ENCODE measurements at regions not wholly inside any gene's neighbourhood (a gene's known extent, or its start where the extent isn't known, plus 50 kb on each side); places are given as distances from the start of the nearest gene placed in this dataset.

DNA sequence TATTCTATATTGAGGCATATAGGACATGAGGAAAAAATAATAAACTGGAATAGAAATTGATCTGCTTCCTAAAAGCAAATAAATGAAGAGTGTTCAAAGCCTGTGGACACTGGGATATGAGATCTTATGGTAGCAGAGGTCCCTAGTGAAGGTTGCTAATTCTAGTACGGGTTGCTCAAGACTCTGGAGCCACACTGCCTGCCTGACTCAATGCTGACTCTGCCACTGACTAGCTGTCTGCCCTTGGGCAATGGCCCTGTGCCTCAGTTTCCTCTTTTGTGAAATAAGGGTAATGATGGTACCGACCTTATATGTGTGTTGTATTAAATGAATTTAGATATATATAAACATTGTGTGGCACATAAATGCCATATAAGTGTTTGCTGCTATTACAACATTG lies 59.0 kb upstream of the C1orf53 start:
- DNase-seq, result no peak
- no peak overlapping the region for H2BK12ac ChIP-seq (ENCODE audit: low read length)
- no peak overlapping the region for H3K18ac ChIP-seq (ENCODE audit: low read length)
- H3K4ac ChIP-seq (ENCODE audit: low read depth, low read length), result no peak overlapping the region
- no peaks in the 10 kb centered on the region for H3K36me3 ChIP-seq (ENCODE audit: control insufficient read depth in 1 of 2, insufficient read depth in 2 of 2, low read length in 2 of 2)
- no CpG with 5 or more reads among the region's 2 CpGs for WGBS (ENCODE audit: extremely low coverage, insufficient coverage, insufficient read length)
- H3K4me3 ChIP-seq (ENCODE audit: low read depth, low read length), result no peak overlapping the region
- no peak overlapping the region for H4K12ac ChIP-seq (ENCODE audit: low read depth, low read length)
- no peaks in the 10 kb centered on the region for H3K9me3 ChIP-seq (ENCODE audit: insufficient read depth, low read depth, low read length)
- H4K8ac ChIP-seq (ENCODE audit: low read depth, low read length), result no peak overlapping the region
- H2AK5ac ChIP-seq (ENCODE audit: low read length), result no peak overlapping the region
- no peaks in the 10 kb centered on the region for H3K27me3 ChIP-seq (ENCODE audit: insufficient read depth, low read length)
- H3K14ac ChIP-seq (ENCODE audit: low read length), result no peak overlapping the region
- no peak overlapping the region for H3K9ac ChIP-seq (ENCODE audit: low read length)
- no peak overlapping the region for H3K27ac ChIP-seq (ENCODE audit: low read depth, low read length)
- H2BK5ac ChIP-seq (ENCODE audit: low read depth, low read length, poor library complexity), result no peak overlapping the region
- no peak overlapping the region for H3K23ac ChIP-seq (ENCODE audit: low read length)
- H2BK120ac ChIP-seq (ENCODE audit: insufficient read depth, low read length, poor library complexity), result no peak overlapping the region
- H3K79me2 ChIP-seq (ENCODE audit: control insufficient read depth, insufficient read depth, low read length, poor library complexity), result no peaks in the 10 kb centered on the region
- no peaks in the 10 kb centered on the region for H3K4me1 ChIP-seq (ENCODE audit: control insufficient read depth in 1 of 2, insufficient read depth in 2 of 2, low read length in 2 of 2)
- H3K79me1 ChIP-seq (ENCODE audit: low read length), result no peaks in the 10 kb centered on the region
- H3K4me2 ChIP-seq (ENCODE audit: low read length), result no peak overlapping the region
- H2AFZ ChIP-seq (ENCODE audit: insufficient read depth, low read length, poor library complexity), result no peak overlapping the region
- H4K91ac ChIP-seq (ENCODE audit: low read depth, low read length), result no peak overlapping the region

DNA sequence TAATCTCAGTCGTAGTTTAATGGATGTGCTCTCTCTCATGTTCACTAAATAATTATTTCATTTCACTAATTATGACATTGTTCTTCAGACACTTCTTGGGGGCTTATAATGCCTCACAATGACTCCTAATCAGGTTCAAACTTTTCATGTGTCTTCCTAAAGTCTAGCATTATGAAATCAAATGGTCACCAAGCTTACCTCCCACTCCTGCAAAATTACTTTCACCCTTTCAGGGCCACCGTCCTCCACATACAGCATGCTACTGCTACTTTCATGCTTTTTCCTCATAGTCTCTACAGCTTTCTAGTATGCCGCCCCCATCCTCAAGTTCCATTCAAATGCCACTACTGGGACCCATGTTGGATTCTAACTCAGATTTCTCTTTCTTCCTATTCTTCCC lies 59.8 kb upstream of the C1orf53 start:
- no CpG with 5 or more reads among the region's 3 CpGs for WGBS (ENCODE audit: extremely low coverage, insufficient coverage, insufficient read length)

DNA sequence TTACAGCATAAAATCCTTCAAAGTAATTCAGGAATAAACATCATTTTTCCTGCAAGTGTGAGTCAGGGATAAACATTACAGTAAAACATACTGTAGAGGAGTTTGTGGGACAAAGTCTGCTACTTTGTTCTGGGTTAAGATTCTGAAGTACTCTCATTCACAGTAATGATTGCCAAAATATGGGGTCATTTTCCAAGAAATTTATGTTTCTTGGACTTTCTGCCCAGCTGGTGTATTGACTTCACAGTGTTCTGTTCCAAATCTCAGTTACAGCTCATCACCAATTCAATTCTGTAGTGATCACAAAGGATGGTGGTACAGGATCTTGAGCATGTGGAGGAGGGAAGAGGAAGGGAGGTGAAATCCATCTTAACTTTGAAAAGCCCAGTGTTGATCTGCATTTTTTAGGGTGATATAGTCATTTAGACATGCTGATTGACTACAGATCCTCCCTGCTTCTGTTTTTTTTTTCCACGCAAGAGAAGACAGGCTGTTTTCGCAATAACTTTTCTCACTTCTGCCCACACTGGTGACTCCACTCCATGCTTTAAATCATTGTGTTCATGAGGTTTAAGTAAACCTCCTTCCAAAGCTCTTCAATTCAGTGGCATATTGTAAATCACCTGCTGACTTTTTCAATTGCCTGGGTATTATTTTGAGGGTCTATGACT lies 60.4 kb upstream of the C1orf53 start:
- Histone ChIP-seq H3K9me3 (ENCODE audit: insufficient read depth, low read depth, low read length) (no peaks in the 10 kb centered on the region), H3K4me1 (ENCODE audit: control insufficient read depth in 1 of 2, insufficient read depth in 2 of 2, low read length in 2 of 2) (no peaks in the 10 kb centered on the region), H3K4me3 (ENCODE audit: low read depth, low read length) (no peak overlapping the region), H4K8ac (ENCODE audit: low read depth, low read length) (no peak overlapping the region), H3K14ac (ENCODE audit: low read length) (no peak overlapping the region), H3K18ac (ENCODE audit: low read length) (no peak overlapping the region), H3K27ac (ENCODE audit: low read depth, low read length) (no peak overlapping the region), H2BK120ac (ENCODE audit: insufficient read depth, low read length, poor library complexity) (no peak overlapping the region), H2BK5ac (ENCODE audit: low read depth, low read length, poor library complexity) (no peak overlapping the region), H3K23ac (ENCODE audit: low read length) (no peak overlapping the region), H3K27me3 (ENCODE audit: insufficient read depth, low read length) (no peaks in the 10 kb centered on the region), H2BK12ac (ENCODE audit: low read length) (no peak overlapping the region), H3K79me1 (ENCODE audit: low read length) (no peaks in the 10 kb centered on the region), H3K4ac (ENCODE audit: low read depth, low read length) (no peak overlapping the region), H4K12ac (ENCODE audit: low read depth, low read length) (no peak overlapping the region), H2AK5ac (ENCODE audit: low read length) (no peak overlapping the region), H4K91ac (ENCODE audit: low read depth, low read length) (no peak overlapping the region), H3K9ac (ENCODE audit: low read length) (no peak overlapping the region), H3K36me3 (ENCODE audit: control insufficient read depth in 1 of 2, insufficient read depth in 2 of 2, low read length in 2 of 2) (no peaks in the 10 kb centered on the region), H2AFZ (ENCODE audit: insufficient read depth, low read length, poor library complexity) (no peak overlapping the region), H3K4me2 (ENCODE audit: low read length) (no peak overlapping the region), H3K79me2 (ENCODE audit: control insufficient read depth, insufficient read depth, low read length, poor library complexity) (no peaks in the 10 kb centered on the region)
- no CpG with 5 or more reads among the region's 2 CpGs for WGBS (ENCODE audit: extremely low coverage, insufficient coverage, insufficient read length)
- no peak for DNase-seq

More for the DNA sequence above, 59.8 kb upstream of the C1orf53 start:
- no peak overlapping the region for H3K27ac ChIP-seq (ENCODE audit: low read depth, low read length)
- no peak overlapping the region for H2BK120ac ChIP-seq (ENCODE audit: insufficient read depth, low read length, poor library complexity)
- no peaks in the 10 kb centered on the region for H3K4me1 ChIP-seq (ENCODE audit: control insufficient read depth in 1 of 2, insufficient read depth in 2 of 2, low read length in 2 of 2)
- H3K9me3 ChIP-seq (ENCODE audit: insufficient read depth, low read depth, low read length), result no peaks in the 10 kb centered on the region
- no peaks in the 10 kb centered on the region for H3K27me3 ChIP-seq (ENCODE audit: insufficient read depth, low read length)
- H3K79me1 ChIP-seq (ENCODE audit: low read length), result no peaks in the 10 kb centered on the region
- no peak overlapping the region for H3K14ac ChIP-seq (ENCODE audit: low read length)
- no peak overlapping the region for H2BK12ac ChIP-seq (ENCODE audit: low read length)
- DNase-seq, result no peak
- H3K23ac ChIP-seq (ENCODE audit: low read length), result no peak overlapping the region
- no peak overlapping the region for H3K9ac ChIP-seq (ENCODE audit: low read length)
- H2BK5ac ChIP-seq (ENCODE audit: low read depth, low read length, poor library complexity), result no peak overlapping the region
- H3K4me2 ChIP-seq (ENCODE audit: low read length), result no peak overlapping the region
- H4K12ac ChIP-seq (ENCODE audit: low read depth, low read length), result no peak overlapping the region
- no peaks in the 10 kb centered on the region for H3K36me3 ChIP-seq (ENCODE audit: control insufficient read depth in 1 of 2, insufficient read depth in 2 of 2, low read length in 2 of 2)
- H4K8ac ChIP-seq (ENCODE audit: low read depth, low read length), result no peak overlapping the region
- H2AK5ac ChIP-seq (ENCODE audit: low read length), result no peak overlapping the region
- no peak overlapping the region for H3K4ac ChIP-seq (ENCODE audit: low read depth, low read length)
- no peak overlapping the region for H4K91ac ChIP-seq (ENCODE audit: low read depth, low read length)
- H2AFZ ChIP-seq (ENCODE audit: insufficient read depth, low read length, poor library complexity), result no peak overlapping the region
- H3K79me2 ChIP-seq (ENCODE audit: control insufficient read depth, insufficient read depth, low read length, poor library complexity), result no peaks in the 10 kb centered on the region
- H3K18ac ChIP-seq (ENCODE audit: low read length), result no peak overlapping the region
- no peak overlapping the region for H3K4me3 ChIP-seq (ENCODE audit: low read depth, low read length)

DNA sequence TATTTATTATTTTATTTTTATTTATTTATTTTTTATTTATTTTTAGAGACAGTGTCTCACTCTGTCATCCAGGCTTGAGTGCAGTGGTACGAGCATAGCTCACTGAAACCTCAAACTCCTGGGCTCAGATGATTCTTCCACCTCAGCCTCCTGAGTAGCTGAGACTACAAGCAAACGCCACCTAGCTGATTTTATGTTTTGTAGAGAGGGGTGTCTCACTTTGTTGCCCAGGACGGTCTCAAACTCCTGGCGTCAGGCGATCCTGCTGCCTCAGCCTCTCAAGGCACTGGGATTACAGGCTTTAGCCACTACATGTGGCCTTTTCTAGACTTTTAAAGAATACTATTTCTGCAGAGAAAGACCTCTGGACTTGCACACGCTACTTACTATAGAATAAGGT lies 61.3 kb upstream of the C1orf53 start:
- Histone ChIP-seq H3K36me3 (ENCODE audit: control insufficient read depth in 1 of 2, insufficient read depth in 2 of 2, low read length in 2 of 2) (no peaks in the 10 kb centered on the region), H3K27ac (ENCODE audit: low read depth, low read length) (no peak overlapping the region), H3K4me2 (ENCODE audit: low read length) (no peak overlapping the region), H4K91ac (ENCODE audit: low read depth, low read length) (no peak overlapping the region), H2BK5ac (ENCODE audit: low read depth, low read length, poor library complexity) (no peak overlapping the region), H4K12ac (ENCODE audit: low read depth, low read length) (no peak overlapping the region), H2AK5ac (ENCODE audit: low read length) (no peak overlapping the region), H3K27me3 (ENCODE audit: insufficient read depth, low read length) (no peaks in the 10 kb centered on the region), H3K4me1 (ENCODE audit: control insufficient read depth in 1 of 2, insufficient read depth in 2 of 2, low read length in 2 of 2) (no peaks in the 10 kb centered on the region), H4K8ac (ENCODE audit: low read depth, low read length) (no peak overlapping the region), H3K79me1 (ENCODE audit: low read length) (no peaks in the 10 kb centered on the region), H3K4ac (ENCODE audit: low read depth, low read length) (no peak overlapping the region), H3K79me2 (ENCODE audit: control insufficient read depth, insufficient read depth, low read length, poor library complexity) (no peaks in the 10 kb centered on the region), H3K14ac (ENCODE audit: low read length) (no peak overlapping the region), H3K9ac (ENCODE audit: low read length) (no peak overlapping the region), H3K4me3 (ENCODE audit: low read depth, low read length) (no peak overlapping the region), H2BK120ac (ENCODE audit: insufficient read depth, low read length, poor library complexity) (no peak overlapping the region), H3K18ac (ENCODE audit: low read length) (no peak overlapping the region), H2BK12ac (ENCODE audit: low read length) (no peak overlapping the region), H3K23ac (ENCODE audit: low read length) (no peak overlapping the region), H2AFZ (ENCODE audit: insufficient read depth, low read length, poor library complexity) (no peak overlapping the region), H3K9me3 (ENCODE audit: insufficient read depth, low read depth, low read length) (no peaks in the 10 kb centered on the region)
- DNase-seq, result no peak
- WGBS (ENCODE audit: extremely low coverage, insufficient coverage, insufficient read length), result no CpG with 5 or more reads among the region's 6 CpGs
